GM12878 (cell line): ENCODE measurements at regions not wholly inside any gene's neighbourhood (a gene's known extent, or its start where the extent isn't known, plus 50 kb on each side); places are given as distances from the start of the nearest gene placed in this dataset.

Source experiments
- ATAC-seq: fragments of 200-7000 bp; cut with Tn5 transposase; 3 replicates; pipeline ENCODE4 v1.9.1; 2020; ENCODE audit warnings: mild to moderate bottlenecking, moderate library complexity
- BruUV-seq: library from RNA; stranded (reverse); fragments of 400-500 nt; replicated peaks from 2 replicates; lab custom pipeline; 2021; lab: Mats Ljungman, UMichigan
- CTCF ChIA-PET: fragments of 300-600 bp; sonication (Branson Sonifier 250); formaldehyde crosslinking; extraction: SDS; loops from one replicate; lab custom pipeline; 2021; ENCODE audit warnings: inconsistent platforms; lab: Yijun Ruan, JAX
- POLR2A ChIA-PET: fragments of 350-600 bp; formaldehyde crosslinking; extraction: SDS; loops from one replicate; lab custom pipeline; 2021; ENCODE audit warnings: inconsistent platforms; lab: Charles Lee
- RAD21 ChIA-PET: fragments of 300-600 bp; sonication (Branson Sonifier 250); formaldehyde crosslinking; loops from one replicate; lab custom pipeline; 2023; ENCODE audit warnings: antibody characterized with exemption; ENCODE audit not compliant: unreplicated experiment; lab: Charles Lee
- SMC1A ChIA-PET: fragments of 300-600 bp; sonication (Branson Sonifier 250); formaldehyde crosslinking; loops from one replicate; lab custom pipeline; 2023; ENCODE audit not compliant: unreplicated experiment, uncharacterized antibody; lab: Charles Lee
- DNase-seq: peaks from one replicate; pipeline ENCODE4 v3.0.0-alpha.2; 2011; ENCODE audit warnings: low read depth, low spot score
- FAIRE-seq: peaks from 3 replicates; lab custom pipeline; 2011; peaks lifted over from hg19 to GRCh38; lab: Jason Lieb, UNC
- H2AFZ ChIP-seq: 2 replicates; pipeline ENCODE4 v1.6.0; 2011; ENCODE audit warnings: low read depth, low read length, control low read depth; ENCODE audit not compliant: control insufficient read depth
- H3K27ac ChIP-seq: 2 replicates; pipeline ENCODE4 v1.5.1; 2011; ENCODE audit warnings: control low read depth; ENCODE audit not compliant: control insufficient read depth, insufficient read depth
- H3K27me3 ChIP-seq, 2 experiments: replicated peaks in 1 of 2; 2 replicates each; pipeline versions ENCODE4 v1.6.0 to v1.6.1; 2011; ENCODE audit warnings: low read length in 1 of 2; ENCODE audit not compliant: control insufficient read depth in 2 of 2, insufficient read depth in 2 of 2
- H3K36me3 ChIP-seq, 2 experiments: 2 replicates each; pipeline ENCODE4 v1.5.1; 2011; ENCODE audit warnings: low read length in 1 of 2; ENCODE audit not compliant: control insufficient read depth in 2 of 2, insufficient read depth in 2 of 2
- H3K4me1 ChIP-seq: 2 replicates; pipeline ENCODE4 v1.6.1; 2011; ENCODE audit warnings: mild to moderate bottlenecking, low read length, moderate library complexity, mixed read lengths; ENCODE audit not compliant: control insufficient read depth, insufficient read depth
- H3K4me2 ChIP-seq: 2 replicates; pipeline ENCODE4 v1.6.0; 2011; ENCODE audit warnings: control low read depth; ENCODE audit not compliant: control insufficient read depth, insufficient read depth
- H3K4me3 ChIP-seq: fragments of 200-600 bp; sonication (generic); 2 replicates; pipeline ENCODE4 v1.5.1; 2016
- H3K79me2 ChIP-seq: 2 replicates; pipeline ENCODE4 v1.6.0; 2011; ENCODE audit warnings: low read length; ENCODE audit not compliant: control insufficient read depth, insufficient read depth
- H3K9ac ChIP-seq: 2 replicates; pipeline ENCODE4 v1.8.0; 2011; ENCODE audit warnings: low read length, control low read depth, mixed read lengths; ENCODE audit not compliant: control insufficient read depth, insufficient read depth
- H3K9me3 ChIP-seq: replicated peaks from 3 replicates; pipeline ENCODE4 v1.5.1; 2011; ENCODE audit warnings: mild to moderate bottlenecking, low read length; ENCODE audit not compliant: control insufficient read depth, insufficient read depth
- H4K20me1 ChIP-seq: 2 replicates; pipeline ENCODE4 v1.6.0; 2011; ENCODE audit not compliant: control insufficient read depth, insufficient read depth
- BCL3 ChIP-seq: IDR thresholded peaks from 2 replicates; pipeline ENCODE4 v1.6.1; 2011; ENCODE audit warnings: borderline replicate concordance, low read depth, mild to moderate bottlenecking, moderate library complexity, low read length; ENCODE audit not compliant: insufficient read depth, poor library complexity, severe bottlenecking
- BMI1 ChIP-seq: fragments of 450-650 bp; IDR thresholded peaks from 2 replicates; pipeline ENCODE4 v1.6.1; 2016; ENCODE audit warnings: mild to moderate bottlenecking, moderate library complexity, borderline replicate concordance
- DPF2 ChIP-seq: fragments of 450-650 bp; IDR thresholded peaks from 2 replicates; pipeline ENCODE4 v1.6.1; 2017; ENCODE audit warnings: mild to moderate bottlenecking
- IRF4 ChIP-seq: IDR thresholded peaks from 2 replicates; pipeline ENCODE4 v1.6.1; 2011; ENCODE audit warnings: low read depth, low read length
- NKRF ChIP-seq: fragments of 450-650 bp; conservative IDR thresholded peaks from 2 replicates; pipeline ENCODE4 v1.6.1; 2017; ENCODE audit warnings: mild to moderate bottlenecking, moderate library complexity
- NRF1 ChIP-seq: conservative IDR thresholded peaks from 2 replicates; pipeline ENCODE4 v1.6.1; 2011; ENCODE audit warnings: mild to moderate bottlenecking, low read depth, low read length, improper control_type of control experiment
- PAX5 ChIP-seq: IDR thresholded peaks from 2 replicates; pipeline ENCODE4 v1.6.1; 2011; ENCODE audit warnings: low read depth, low read length, borderline replicate concordance
- POLR2AphosphoS2 ChIP-seq: IDR thresholded peaks from 2 replicates; pipeline ENCODE4 v1.6.1; 2011; ENCODE audit warnings: low read depth, mild to moderate bottlenecking, low read length, improper control_type of control experiment, moderate library complexity
- STAT1 ChIP-seq: fragments of 450-650 bp; conservative IDR thresholded peaks from 2 replicates; pipeline ENCODE4 v1.6.1; 2014; ENCODE audit warnings: antibody characterized with exemption, mild to moderate bottlenecking
- TCF12 ChIP-seq: IDR thresholded peaks from 2 replicates; pipeline ENCODE4 v1.6.1; 2011; ENCODE audit warnings: low read depth, mild to moderate bottlenecking, low read length
- ZBTB33 ChIP-seq: fragments of 450-650 bp; IDR thresholded peaks from 2 replicates; pipeline ENCODE4 v1.6.1; 2017; ENCODE audit warnings: mild to moderate bottlenecking
- ZZZ3 ChIP-seq: IDR thresholded peaks from 2 replicates; pipeline ENCODE4 v1.6.1; 2011; ENCODE audit warnings: low read depth; ENCODE audit not compliant: control insufficient read depth, insufficient read length
- WGBS: methylation state at CpG from one replicate; pipeline ENCODE4 v1.1.6; 2016; ENCODE audit warnings: low lambda C conversion rate; ENCODE audit not compliant: insufficient replicate concordance, insufficient coverage; ENCODE audit errors: missing lambda C conversion rate; 5-methylcytosine and 5-hydroxymethylcytosine counted together
- in situ Hi-C: fragments of 300-500 bp; cut with MboI; formaldehyde crosslinking; loops from 9 replicates; pipeline ENCODE4 v1.14.3; 2018; ENCODE audit warnings: mixed read lengths
- intact Hi-C: fragments of 100-400 bp; cut with micrococcal nuclease; formaldehyde crosslinking; loops from one replicate; pipeline ENCODE4 v1.14.2; 2022; ENCODE audit not compliant: unreplicated experiment

GRCh38 chr10:71133710-71134686, 78.4 kb upstream of the UNC5B start:
- WGBS = 54% methylated on average over 7 of the region's 7 CpGs
- DNase-seq (no peak), ATAC-seq (no peak), FAIRE-seq (no peak)
- no peak overlapping the region for H3K27ac ChIP-seq
- no TSS peak for BruUV-seq
- no peaks in the 10 kb centered on the region for H4K20me1 ChIP-seq
- POLR2A ChIA-PET = no interaction called here
- SMC1A ChIA-PET = no interaction called here
- H3K9me3 ChIP-seq = no peaks in the 10 kb centered on the region
- H3K79me2 ChIP-seq = no peaks in the 10 kb centered on the region
- intact Hi-C loops (no loop called here), in situ Hi-C loops (no loop called here)
- no peak overlapping the region for H3K4me3 ChIP-seq
- H3K9ac ChIP-seq = no peak overlapping the region
- H3K27me3 ChIP-seq = no peaks in the 10 kb centered on the region; a peak in 2 of 4 replicates
- TF ChIP-seq NKRF (no peak), BMI1 (no peak), ZBTB33 (no peak), POLR2AphosphoS2 (no peak), TCF12 (no peak), BCL3 (no peak), IRF4 (no peak), DPF2 (no peak), NRF1 (no peak), PAX5 (no peak), STAT1 (no peak), ZZZ3 (no peak)
- H2AFZ ChIP-seq = no peak overlapping the region
- no peak overlapping the region for H3K4me2 ChIP-seq
- CTCF ChIA-PET = interaction anchor here (0.7 kb wide), 1 partner anchor 116 kb away, joined by 3 read pairs; no protein-coding TSS in a partner anchor
- RAD21 ChIA-PET = no interaction called here
- no peaks in the 10 kb centered on the region for H3K4me1 ChIP-seq
- no peaks in the 10 kb centered on the region for H3K36me3 ChIP-seq
